ENCODE measurements at regions not wholly inside any gene's neighbourhood (a gene's known extent, or its start where the extent isn't known, plus 50 kb on each side); places are given as distances from the start of the nearest gene placed in this dataset.

- no peak overlapping the region for H3K4me3 ChIP-seq (ENCODE audit: low read depth, low read length)
- no peak for TF ChIP-seq CTCF (IDR thresholded peaks at IDR 0.05; ENCODE audit: low read depth, low read length)
- DNase-seq: no peak
- no peaks in the 10 kb centered on the region for H3K36me3 ChIP-seq
- no peaks in the 10 kb centered on the region for H3K9me3 ChIP-seq
- no peaks in the 10 kb centered on the region for H3K27me3 ChIP-seq
- H3K4me1 ChIP-seq: no peaks in the 10 kb centered on the region
Observed at GRCh38 chr18:78773303-78773755, 206.3 kb upstream of the SALL3 start.

- TF ChIP-seq CTCF (IDR thresholded peaks at IDR 0.05; ENCODE audit: low read depth, low read length): no peak
Observed at GRCh38 chr18:78773819-78774218, 205.8 kb upstream of the SALL3 start.

GRCh38 chr18:78774741-78775141 is 204.9 kb upstream of the SALL3 start:
- Histone ChIP-seq H3K4me3 (ENCODE audit: low read depth, low read length) (no peak overlapping the region), H3K4me1 (no peaks in the 10 kb centered on the region), H3K27me3 (no peaks in the 10 kb centered on the region), H3K36me3 (no peaks in the 10 kb centered on the region), H3K9me3 (no peaks in the 10 kb centered on the region)
- DNase-seq: no peak
- TF ChIP-seq CTCF (IDR thresholded peaks at IDR 0.05; ENCODE audit: low read depth, low read length): no peak

More at GRCh38 chr18:78773819-78774218, 205.8 kb upstream of the SALL3 start:
- DNase-seq: no peak
- Histone ChIP-seq H3K9me3 (no peaks in the 10 kb centered on the region), H3K27me3 (no peaks in the 10 kb centered on the region), H3K4me1 (no peaks in the 10 kb centered on the region), H3K4me3 (ENCODE audit: low read depth, low read length) (no peak overlapping the region), H3K36me3 (no peaks in the 10 kb centered on the region)

- H3K27me3 ChIP-seq: no peaks in the 10 kb centered on the region
- H3K9me3 ChIP-seq: no peaks in the 10 kb centered on the region
- no peaks in the 10 kb centered on the region for H3K36me3 ChIP-seq
- no peaks in the 10 kb centered on the region for H3K4me1 ChIP-seq
- DNase-seq: no peak
- H3K4me3 ChIP-seq (ENCODE audit: low read depth, low read length): no peak overlapping the region
- TF ChIP-seq CTCF (IDR thresholded peaks at IDR 0.05; ENCODE audit: low read depth, low read length): no peak
Observed at GRCh38 chr18:78776151-78776550, 203.5 kb upstream of the SALL3 start.

GRCh38 chr18:78776706-78777285 is 202.8 kb upstream of the SALL3 start:
- no peak overlapping the region for H3K4me3 ChIP-seq (ENCODE audit: low read depth, low read length)
- no peaks in the 10 kb centered on the region for H3K4me1 ChIP-seq
- TF ChIP-seq CTCF (IDR thresholded peaks at IDR 0.05; ENCODE audit: low read depth, low read length): no peak
- DNase-seq: no peak
- no peaks in the 10 kb centered on the region for H3K27me3 ChIP-seq
- H3K36me3 ChIP-seq: no peaks in the 10 kb centered on the region
- no peaks in the 10 kb centered on the region for H3K9me3 ChIP-seq

- TF ChIP-seq CTCF (IDR thresholded peaks at IDR 0.05; ENCODE audit: low read depth, low read length): no peak
- H3K4me1 ChIP-seq: no peaks in the 10 kb centered on the region
- H3K27me3 ChIP-seq: no peaks in the 10 kb centered on the region
- no peak for DNase-seq
- H3K9me3 ChIP-seq: no peaks in the 10 kb centered on the region
- H3K36me3 ChIP-seq: no peaks in the 10 kb centered on the region
- H3K4me3 ChIP-seq (ENCODE audit: low read depth, low read length): no peak overlapping the region
Observed at GRCh38 chr18:78777992-78778391, 201.6 kb upstream of the SALL3 start.

All from BE2C (cell line).